ENCODE measurements at regions not wholly inside any gene's neighbourhood (a gene's known extent, or its start where the extent isn't known, plus 50 kb on each side); places are given as distances from the start of the nearest gene placed in this dataset.

DNA sequence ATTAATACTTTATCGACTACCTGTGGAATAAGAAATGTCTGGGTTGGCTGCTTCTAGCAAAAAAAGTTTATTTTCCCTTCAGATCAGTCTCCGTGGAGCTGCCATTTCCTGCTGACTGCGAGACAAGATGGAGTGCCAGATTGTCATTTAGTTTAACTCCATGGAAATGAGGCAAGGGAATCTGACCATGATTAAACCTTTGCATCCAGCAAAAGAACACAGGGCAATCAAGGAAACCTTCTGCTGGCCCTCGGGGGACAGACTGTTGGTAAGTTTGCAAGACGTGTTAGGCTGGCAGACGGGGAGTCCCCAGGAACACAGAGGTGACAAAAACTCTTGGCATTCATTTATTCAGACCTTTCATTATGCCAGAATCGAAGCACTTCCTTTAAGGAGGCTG, 52.2 kb upstream of the SPACA1 start:
- DNase-seq (ENCODE audit: low read depth), result no peak

DNA sequence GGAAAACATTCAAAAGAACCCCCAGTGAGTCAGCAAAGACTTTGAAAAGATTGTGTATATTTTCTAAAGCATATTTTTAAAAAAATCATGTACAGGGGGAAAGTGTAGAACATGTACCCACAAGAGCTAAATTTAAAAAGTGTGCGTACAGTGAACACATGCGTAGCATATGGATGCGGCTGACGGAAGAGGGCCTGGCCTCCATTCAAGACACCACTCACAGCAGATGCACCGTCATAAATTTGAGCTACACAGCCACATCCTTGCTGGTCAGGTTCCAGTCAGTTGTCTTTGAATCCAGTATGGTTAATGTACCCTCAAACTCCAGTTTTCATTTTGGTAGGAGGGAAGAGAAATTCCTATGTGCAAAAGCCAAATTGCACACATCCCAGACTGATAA, 54.3 kb upstream of the SPACA1 start:
- DNase-seq (ENCODE audit: low read depth), result no peak

DNA sequence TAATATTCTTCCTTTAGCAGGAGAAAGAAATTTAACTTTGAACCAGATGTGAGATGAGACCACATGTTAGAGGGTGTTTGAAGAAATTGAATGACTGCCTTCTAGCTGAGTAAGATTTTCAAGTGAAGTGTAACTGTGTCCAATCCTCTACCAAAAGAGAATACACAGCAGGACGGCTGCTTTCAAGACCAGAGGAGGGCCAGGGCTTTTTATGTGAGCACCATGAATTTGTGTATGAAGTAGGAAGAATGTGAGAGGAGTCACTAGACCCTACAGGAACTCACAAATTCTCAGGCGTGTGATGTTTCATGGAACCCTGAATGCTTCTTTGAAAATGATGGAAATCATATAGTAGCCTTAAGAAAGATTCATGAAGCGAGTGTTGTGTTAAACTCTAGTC, 56.8 kb upstream of the SPACA1 start:
- no peak for DNase-seq (ENCODE audit: low read depth)

- no peak for DNase-seq (ENCODE audit: low read depth)
Measured at GRCh38 chr6:87982134-87982533, 65.5 kb upstream of the SPACA1 start.

DNA sequence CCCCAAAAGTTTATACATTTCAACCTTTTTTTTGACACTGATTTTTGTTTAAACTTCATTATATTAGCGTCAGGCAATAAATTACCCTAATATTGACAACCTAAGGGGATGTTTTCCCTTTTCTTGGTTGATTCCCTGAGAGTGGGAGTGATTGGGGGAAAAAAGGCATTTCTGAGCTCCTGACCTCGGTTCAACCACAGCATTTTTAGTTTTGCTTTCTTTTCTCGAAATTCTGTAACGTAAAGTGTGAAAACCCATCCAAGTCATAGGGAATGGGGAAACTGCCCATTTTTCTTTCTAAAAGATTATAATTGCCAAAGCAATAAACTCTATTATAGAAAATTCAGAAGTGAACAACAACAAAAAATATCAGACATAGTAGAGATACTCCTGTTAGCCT, 67.9 kb upstream of the SPACA1 start:
- no peak for DNase-seq (ENCODE audit: low read depth)

- DNase-seq (ENCODE audit: low read depth), result no peak
Measured at GRCh38 chr6:87976616-87977015, 71.0 kb upstream of the SPACA1 start.

GRCh38 chr6:87975561-87975960, 72.1 kb upstream of the SPACA1 start:
- DNase-seq (ENCODE audit: low read depth), result no peak

DNA sequence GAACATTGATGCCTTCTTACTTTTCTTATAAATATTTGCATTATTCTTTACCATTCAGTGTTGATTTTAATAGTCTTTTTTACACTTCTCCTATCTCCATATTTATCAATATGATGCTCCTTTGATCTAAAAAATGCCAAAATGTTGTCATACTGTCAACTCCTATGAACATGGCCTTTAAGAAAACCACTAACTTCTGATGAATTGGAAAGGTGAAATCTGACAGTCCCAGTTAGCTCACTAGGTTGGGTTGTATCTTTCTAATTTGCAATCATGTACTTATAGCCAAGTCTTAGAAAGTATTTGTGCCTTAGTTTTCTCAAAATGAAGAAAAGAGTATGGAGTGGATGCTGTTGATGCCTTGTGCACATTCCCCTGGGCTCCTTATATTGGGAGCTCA, 75.4 kb upstream of the SPACA1 start:
- DNase-seq (ENCODE audit: low read depth), result no peak

DNA sequence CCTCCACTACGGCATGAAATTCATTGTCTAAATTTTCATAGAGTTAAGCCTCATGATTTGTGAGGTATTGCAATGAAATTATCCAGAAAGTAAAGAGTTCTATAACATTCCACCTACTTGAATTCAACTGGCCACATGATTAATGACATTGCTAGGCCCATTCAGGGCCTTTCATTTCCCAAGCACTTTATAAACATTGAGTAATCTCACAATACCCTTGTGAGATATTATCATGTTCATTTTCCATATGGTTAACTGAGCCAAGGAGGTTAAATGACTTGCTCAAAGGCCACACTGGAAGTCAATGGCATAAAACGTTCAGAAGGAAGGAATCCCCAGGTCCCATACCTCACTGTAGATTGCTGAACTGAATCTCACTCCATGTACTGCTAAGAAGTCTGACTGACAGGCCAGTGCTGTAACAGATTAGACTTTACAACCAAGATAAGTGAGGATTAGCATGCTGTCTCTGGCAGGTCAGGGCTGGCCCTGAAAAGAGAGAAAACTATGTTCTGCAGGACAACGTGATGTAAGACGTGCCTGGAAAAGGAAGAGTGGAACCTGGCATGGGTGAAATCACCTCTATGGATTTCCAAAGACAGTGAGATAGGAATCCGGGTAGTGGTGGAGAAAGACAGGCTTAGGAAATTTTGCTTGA, 75.9 kb upstream of the SPACA1 start:
- DNase-seq (ENCODE audit: low read depth), result no peak

DNA sequence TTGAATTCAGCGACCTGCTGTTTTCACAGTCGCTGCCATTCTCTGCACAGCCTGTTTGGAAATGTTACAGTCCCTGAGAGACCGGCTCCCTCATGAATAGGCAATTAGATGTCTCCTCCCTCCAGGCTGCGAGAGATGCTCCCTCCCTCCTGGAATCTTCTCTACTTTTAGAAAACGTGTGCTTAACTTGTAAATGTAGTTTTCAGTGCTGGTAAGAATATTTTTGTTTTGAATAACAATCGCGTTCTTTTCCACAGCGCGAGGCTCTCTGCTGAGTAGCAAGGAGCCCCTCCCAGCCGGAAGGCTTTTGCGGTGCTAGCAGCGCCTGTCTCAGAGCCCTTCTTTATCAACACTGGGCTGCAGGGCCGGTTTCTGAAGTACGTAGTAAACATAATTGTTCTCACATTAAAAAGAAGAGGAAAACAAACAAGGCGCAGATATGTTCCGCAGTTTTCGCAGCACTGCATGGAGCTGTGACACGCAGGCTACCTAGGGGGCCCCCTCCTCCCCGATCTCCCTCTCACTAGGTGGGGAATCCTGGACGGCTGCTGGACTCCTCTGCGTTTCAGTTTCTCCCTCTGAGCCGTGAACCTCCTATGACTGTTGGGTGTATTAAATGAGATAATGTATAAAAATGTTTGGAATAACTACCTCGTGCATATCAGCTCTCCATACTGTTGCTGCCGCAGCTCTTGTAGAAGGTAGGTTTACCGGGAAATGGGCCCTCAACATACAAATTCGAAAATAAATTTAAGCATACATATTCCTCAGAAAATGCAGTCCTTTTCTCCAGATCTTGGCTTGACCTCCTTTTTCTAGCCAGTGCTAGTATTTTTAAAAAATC, 79.0 kb upstream of the SPACA1 start:
- no peak for DNase-seq (ENCODE audit: low read depth)

DNA sequence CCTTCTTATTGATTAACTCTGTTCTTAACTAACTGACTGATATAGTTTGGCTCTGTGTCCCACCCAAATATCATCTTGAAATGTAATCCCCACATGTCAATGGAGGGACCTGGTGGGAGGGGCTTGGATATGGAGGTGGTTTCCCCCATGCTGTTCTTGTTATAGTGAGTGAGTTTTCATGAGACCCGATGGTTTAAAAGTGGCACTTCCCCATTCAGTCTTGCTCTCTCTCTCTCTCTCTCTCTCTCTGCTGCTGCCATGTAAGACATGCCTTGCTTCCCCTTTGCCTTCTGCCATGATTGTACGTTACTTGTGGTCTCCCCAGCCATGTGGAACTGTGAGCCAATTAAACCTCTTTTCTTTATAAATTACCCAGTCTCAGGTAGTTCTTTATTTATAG, 81.8 kb upstream of the SPACA1 start:
- no peak for DNase-seq (ENCODE audit: low read depth)

DNA sequence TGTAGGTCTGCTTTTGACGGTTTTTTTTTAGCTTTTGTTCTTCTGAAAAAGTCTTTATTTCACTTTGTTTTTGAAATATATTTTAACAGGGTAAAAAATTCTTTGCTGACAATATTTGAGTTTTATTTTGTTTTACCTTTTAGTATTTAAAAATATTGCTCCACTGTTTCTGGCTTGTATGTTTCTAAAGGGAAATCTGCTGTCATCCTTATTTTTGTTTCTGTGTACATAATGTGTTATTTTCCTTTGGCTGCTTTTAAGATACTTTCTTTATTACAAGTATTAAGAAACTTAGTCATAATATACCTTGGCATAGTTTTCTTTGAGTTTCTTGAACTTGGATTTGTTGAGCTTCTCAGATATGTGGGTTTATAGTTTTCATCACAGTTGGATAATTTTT, 88.6 kb upstream of the SPACA1 start:
- DNase-seq (ENCODE audit: low read depth), result no peak

DNA sequence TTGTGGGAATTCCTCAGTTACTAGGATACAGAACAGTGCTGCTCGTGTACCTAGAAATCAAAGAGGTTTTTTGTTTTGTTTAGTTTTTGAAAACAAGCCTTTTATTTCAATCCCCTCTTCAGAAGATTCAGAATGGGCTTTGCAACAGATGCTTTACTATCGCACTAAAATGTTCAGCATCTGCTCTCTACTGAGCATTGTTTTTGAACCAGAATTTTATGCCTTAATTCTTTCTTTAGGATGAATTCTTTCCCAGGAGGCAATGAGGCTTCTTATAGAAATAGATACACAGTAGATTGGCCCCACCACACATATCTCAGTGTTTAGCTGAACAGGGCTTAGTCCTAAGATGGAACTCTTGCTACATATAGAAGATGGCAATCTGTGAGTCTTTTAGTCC, 95.9 kb upstream of the SPACA1 start:
- DNase-seq (ENCODE audit: low read depth), result no peak

DNA sequence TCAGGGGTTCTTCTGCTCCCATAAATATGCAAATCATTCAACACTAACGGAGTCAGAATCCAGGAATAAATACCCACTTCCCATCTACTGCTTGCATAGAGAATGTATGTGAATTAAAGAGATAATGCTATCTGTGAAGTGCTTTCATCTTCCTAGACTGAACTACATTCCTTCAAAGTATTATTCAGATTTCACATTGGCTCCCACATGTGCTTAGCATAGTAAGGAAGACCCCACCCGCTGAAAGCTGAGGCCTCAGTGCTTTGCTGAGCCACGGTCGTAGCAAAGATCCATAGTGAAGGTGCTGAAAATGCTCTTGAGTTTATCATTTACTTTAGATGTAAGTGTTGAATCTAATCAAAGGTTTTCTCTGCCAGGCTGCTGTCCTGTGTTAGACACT, 97.0 kb upstream of the SPACA1 start:
- DNase-seq (ENCODE audit: low read depth), result no peak

DNA sequence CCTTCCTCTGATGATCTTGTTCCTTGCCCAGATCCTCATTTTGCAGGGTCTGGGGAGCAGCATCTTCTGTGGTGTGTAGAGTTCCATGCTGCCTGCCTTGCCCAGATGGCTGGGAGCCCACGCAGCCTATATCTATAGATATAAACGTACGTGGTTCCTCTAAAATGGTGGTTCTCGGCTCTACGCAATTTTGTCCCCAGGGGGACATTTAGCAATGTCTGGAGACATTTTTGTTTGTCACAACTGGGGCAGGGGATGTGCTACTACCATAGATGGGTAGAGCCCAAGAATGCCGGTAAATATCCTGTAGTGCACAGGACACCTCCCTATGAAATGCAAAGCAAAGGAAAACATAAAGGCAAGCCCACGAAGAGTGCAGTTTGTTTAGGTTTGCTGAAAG, 98.4 kb upstream of the SPACA1 start:
- DNase-seq (ENCODE audit: low read depth), result no peak

DNA sequence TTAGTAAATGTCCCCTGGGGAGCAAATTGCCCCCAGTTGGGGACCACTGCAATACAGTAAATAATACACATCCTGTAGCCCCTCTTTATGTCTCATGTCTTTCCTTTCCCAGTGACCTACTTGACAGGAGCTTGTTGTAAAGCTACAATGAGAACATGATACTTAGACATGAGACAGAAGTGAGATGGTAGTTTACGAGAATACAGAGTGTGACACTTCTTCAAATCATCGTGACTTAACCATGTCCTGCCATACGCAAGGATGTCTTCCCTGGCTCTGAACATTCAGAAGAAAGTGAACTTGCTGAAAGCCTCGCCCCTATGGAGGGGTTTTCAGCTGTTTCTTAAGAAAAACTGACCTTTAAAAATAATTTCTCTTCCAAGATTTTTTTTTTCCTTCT, 101.0 kb upstream of the SPACA1 start:
- DNase-seq (ENCODE audit: low read depth), result no peak

DNA sequence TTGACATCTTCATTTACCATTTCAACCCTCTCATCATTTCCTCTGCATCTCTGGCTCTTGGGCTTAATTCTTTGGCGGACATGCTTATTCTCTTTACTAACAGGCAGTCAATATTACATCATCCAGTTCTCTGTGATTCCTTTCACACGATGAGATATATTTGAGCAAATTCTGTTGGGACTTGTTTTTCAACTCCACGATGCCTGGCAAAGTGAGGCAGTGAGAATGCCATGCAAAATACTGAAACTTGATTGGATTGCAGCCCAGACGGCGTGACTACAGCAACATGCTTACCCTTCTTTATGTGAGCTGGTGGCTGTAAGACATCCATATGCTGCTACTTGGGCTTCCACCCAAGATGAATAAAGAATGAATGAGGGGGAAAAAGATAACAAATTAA, 101.7 kb upstream of the SPACA1 start:
- no peak for DNase-seq (ENCODE audit: low read depth)

DNA sequence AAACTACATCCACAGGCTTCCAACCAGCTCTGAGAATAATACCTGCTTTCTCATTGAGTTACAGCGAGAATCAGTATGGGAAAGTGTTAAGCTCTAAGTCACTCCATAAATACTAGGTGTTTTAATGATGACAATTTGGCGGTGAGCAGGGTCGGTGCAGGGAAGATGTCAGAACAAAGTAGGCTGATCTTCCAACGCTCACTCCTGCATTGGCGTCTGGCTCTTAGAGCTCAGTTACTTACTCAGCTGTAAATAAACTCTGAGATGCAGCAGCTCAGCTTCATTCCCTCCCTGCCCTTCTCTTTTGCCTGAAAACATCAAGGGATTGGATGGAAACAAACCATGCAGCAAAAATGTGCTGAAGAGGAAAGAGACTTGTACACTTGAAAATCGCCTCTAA, 102.5 kb upstream of the SPACA1 start:
- no peak for DNase-seq (ENCODE audit: low read depth)

GRCh38 chr6:87944541-87944954, 103.1 kb upstream of the SPACA1 start:
- peak; percentile 14 for DNase-seq (ENCODE audit: low read depth)

GRCh38 chr6:87943191-87943590, 104.5 kb upstream of the SPACA1 start:
- no peak for DNase-seq (ENCODE audit: low read depth)

- DNase-seq (ENCODE audit: low read depth), result no peak
Measured at GRCh38 chr6:87941556-87942358, 105.9 kb upstream of the SPACA1 start.

DNA sequence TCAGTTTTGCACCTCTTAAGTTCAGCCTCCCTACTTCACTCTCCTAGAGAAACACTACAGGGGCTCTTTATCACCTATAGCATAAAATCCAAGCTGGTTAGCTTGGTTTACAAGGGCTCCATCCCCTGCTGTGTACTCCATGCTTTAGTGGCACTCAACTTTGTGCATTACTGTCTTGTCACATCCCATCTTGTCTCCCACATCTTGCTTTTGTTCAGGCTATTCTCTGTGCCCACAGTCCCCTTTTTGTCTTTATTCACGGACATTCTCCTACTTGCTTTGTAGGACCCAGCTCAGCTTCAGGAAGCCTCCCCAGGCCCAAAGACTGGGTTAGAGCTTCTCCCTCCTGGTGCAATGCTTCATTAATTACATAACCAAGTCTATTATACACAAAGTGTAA, 107.9 kb upstream of the SPACA1 start:
- DNase-seq (ENCODE audit: low read depth), result no peak

DNA sequence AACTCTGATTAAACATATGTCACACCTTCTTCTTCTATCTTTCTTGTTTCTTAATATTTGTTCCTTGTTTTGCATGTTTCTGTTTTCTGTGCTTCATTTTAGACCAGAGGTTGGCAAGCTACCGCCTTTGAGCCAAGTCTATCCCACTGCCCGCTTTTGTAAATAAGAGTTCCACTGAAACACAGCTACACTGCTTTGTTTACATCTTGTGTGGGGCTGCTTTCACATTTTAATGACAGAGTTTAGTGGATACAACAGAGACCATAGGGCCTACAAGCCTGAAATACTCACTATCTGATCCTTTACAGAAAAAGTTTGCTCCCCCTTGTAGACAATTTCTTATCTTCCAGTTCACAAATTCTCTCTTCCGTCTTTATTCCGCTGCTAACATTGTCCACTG, 109.4 kb upstream of the SPACA1 start:
- DNase-seq (ENCODE audit: low read depth), result no peak

Data from non-pigmented ciliary epithelial cell (primary cell).